ENCODE measurements at regions not wholly inside any gene's neighbourhood (a gene's known extent, or its start where the extent isn't known, plus 50 kb on each side); places are given as distances from the start of the nearest gene placed in this dataset.

- Histone ChIP-seq H3K36me3 (no peaks in the 10 kb centered on the region), H3K27ac (no peak overlapping the region), H3K9me3 (no peaks in the 10 kb centered on the region), H3K4me3 (no peak overlapping the region), H3K27me3 (no peaks in the 10 kb centered on the region), H3K4me1 (no peaks in the 10 kb centered on the region)
- ATAC-seq (no peak), DNase-seq (no peak), FAIRE-seq (no peak)
- TF ChIP-seq CTCF (IDR thresholded peaks at IDR 0.05): no peak
- intact Hi-C loops (cut with DNase I): no loop called here
- 63 to 71% methylated on average over 7 of the region's 7 CpGs for WGBS, 2 donors
These were observed 88.1 kb upstream of the RUNX3 start for GRCh38 chr1:25018110-25018735.

GRCh38 chr1:25017436-25018109 lies 87.5 kb upstream of the RUNX3 start:
- no peak overlapping the region for H3K27ac ChIP-seq
- WGBS, 2 donors: 71 to 75% methylated on average over 11 of the region's 11 CpGs
- no peak for TF ChIP-seq CTCF (IDR thresholded peaks at IDR 0.05)
- ATAC-seq: no peak
- no peak for DNase-seq
- FAIRE-seq: no peak
- H3K9me3 ChIP-seq: no peaks in the 10 kb centered on the region
- intact Hi-C loops (cut with DNase I): no loop called here
- no peaks in the 10 kb centered on the region for H3K4me1 ChIP-seq
- no peaks in the 10 kb centered on the region for H3K27me3 ChIP-seq
- H3K4me3 ChIP-seq: no peak overlapping the region
- no peaks in the 10 kb centered on the region for H3K36me3 ChIP-seq

DNA sequence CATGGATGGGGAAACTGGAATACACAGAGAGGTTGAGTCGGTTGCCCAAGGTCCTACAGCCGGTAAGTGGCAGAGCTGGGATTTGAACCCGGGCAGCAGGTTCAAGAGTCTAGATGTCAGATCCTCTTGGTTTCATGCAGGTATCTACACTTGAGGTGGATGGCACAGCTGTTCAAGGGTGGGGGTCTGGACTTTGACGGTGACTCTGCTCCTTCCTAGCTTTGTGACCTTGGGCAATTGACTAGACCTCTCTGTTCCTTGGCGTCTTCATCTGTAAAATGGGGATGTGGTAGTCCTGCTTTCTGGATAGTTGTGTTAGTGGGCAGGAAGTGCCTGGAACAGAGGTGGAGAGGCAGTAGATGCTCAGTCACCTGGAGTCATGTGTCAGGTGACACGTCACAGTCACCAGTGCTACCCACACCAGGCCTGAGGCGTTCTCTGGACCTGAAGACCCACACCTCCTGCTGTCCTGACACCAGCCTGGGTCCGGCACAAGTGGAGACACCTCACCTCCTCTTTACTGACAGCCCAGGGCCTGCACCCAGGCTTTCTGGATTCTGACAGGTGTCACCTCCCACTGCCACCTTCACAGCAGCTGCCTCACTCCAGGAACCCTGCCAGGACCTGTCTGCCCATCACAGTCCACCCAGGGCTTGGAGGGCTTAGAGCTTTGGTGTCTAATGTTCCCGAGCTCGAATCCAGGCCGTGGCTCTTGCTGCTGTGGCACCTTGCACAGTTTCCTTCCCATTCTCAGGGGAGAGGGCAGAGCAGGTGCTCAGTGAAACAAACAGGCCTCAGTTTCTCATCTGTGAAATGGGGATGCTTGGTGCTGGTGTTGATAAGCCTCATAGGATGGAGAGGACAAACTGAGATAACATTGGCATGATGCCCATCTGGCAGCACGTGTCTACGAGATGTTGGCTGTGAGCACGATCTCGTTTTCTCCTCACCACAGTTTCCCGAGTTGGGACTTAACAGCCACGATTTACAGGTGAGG lies 83.2 kb upstream of the RUNX3 start:
- intact Hi-C loops (cut with DNase I): no loop called here
- H3K27ac ChIP-seq: no peak overlapping the region
- ATAC-seq (no peak), FAIRE-seq (no peak), DNase-seq (no peak)
- no peaks in the 10 kb centered on the region for H3K9me3 ChIP-seq
- no peak overlapping the region for H3K4me3 ChIP-seq
- H3K36me3 ChIP-seq: no peaks in the 10 kb centered on the region
- no peak for TF ChIP-seq CTCF (IDR thresholded peaks at IDR 0.05)
- H3K4me1 ChIP-seq: no peaks in the 10 kb centered on the region
- 72 to 78% methylated on average over 17 of the region's 17 CpGs for WGBS, 2 donors
- H3K27me3 ChIP-seq: no peaks in the 10 kb centered on the region

GRCh38 chr1:25011943-25012638 lies 82.0 kb upstream of the RUNX3 start:
- DNase-seq (no peak), FAIRE-seq (no peak), ATAC-seq (no peak)
- no peak for TF ChIP-seq CTCF (IDR thresholded peaks at IDR 0.05)
- Histone ChIP-seq H3K9me3 (no peaks in the 10 kb centered on the region), H3K27ac (no peak overlapping the region), H3K36me3 (no peaks in the 10 kb centered on the region), H3K4me3 (no peak overlapping the region), H3K4me1 (no peaks in the 10 kb centered on the region), H3K27me3 (no peaks in the 10 kb centered on the region)
- WGBS, 2 donors: 67 to 78% methylated on average over 13 of the region's 13 CpGs
- intact Hi-C loops (cut with DNase I): no loop called here

Data from pancreas (tissue), 10 donors.